ENCODE measurements at regions not wholly inside any gene's neighbourhood (a gene's known extent, or its start where the extent isn't known, plus 50 kb on each side); places are given as distances from the start of the nearest gene placed in this dataset.

DNA sequence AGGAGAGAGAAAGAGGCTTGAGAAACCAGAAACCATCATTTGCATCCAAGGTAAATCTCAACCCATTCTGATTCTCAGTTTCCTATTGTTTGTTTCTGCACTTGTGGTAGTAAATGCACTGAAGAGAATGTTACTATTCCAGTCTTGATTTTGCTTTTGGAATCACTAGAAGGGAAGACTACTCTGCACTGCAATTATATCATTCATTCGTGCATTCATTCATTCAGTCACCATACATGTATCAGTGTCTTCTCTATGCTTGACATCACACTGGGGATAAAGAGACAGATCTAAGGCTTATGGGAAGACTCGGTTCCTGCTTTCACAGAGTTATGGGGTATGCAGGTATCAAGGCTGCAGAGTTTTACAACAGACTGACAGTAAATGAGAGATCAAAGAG lies 90.3 kb upstream of the EGLN3 start:
- Histone ChIP-seq H3K9ac (ENCODE audit: low read depth, low read length) (no peak overlapping the region), H3K4me2 (ENCODE audit: low read length) (no peak overlapping the region), H3K36me3 (ENCODE audit: insufficient read depth, low read length) (no peaks in the 10 kb centered on the region), H3K4me3 (ENCODE audit: low read length) (no peak overlapping the region), H3K9me3 (replicated peaks; ENCODE audit: low read length) (no peaks in the 10 kb centered on the region), H3K4me1 (ENCODE audit: control insufficient read depth, insufficient read depth, low read length) (no peaks in the 10 kb centered on the region), H3K27me3 (ENCODE audit: control insufficient read depth, insufficient read depth, low read length) (peaks cover 7% of the 10 kb centered on the region)

- Histone ChIP-seq H3K27me3 (ENCODE audit: control insufficient read depth, insufficient read depth, low read length) (peaks cover 7% of the 10 kb centered on the region), H3K4me1 (ENCODE audit: control insufficient read depth, insufficient read depth, low read length) (no peaks in the 10 kb centered on the region), H3K36me3 (ENCODE audit: insufficient read depth, low read length) (no peaks in the 10 kb centered on the region), H3K9me3 (replicated peaks; ENCODE audit: low read length) (no peaks in the 10 kb centered on the region), H3K4me3 (ENCODE audit: low read length) (no peak overlapping the region), H3K4me2 (ENCODE audit: low read length) (no peak overlapping the region), H3K9ac (ENCODE audit: low read depth, low read length) (no peak overlapping the region)
Measured at GRCh38 chr14:34040766-34041165, 89.9 kb upstream of the EGLN3 start.

- H3K9ac ChIP-seq (ENCODE audit: low read depth, low read length), result no peak overlapping the region
- no peak overlapping the region for H3K4me2 ChIP-seq (ENCODE audit: low read length)
- H3K9me3 ChIP-seq (replicated peaks; ENCODE audit: low read length), result no peaks in the 10 kb centered on the region
- H3K4me1 ChIP-seq (ENCODE audit: control insufficient read depth, insufficient read depth, low read length), result no peaks in the 10 kb centered on the region
- no peaks in the 10 kb centered on the region for H3K36me3 ChIP-seq (ENCODE audit: insufficient read depth, low read length)
- peaks cover 7% of the 10 kb centered on the region for H3K27me3 ChIP-seq (ENCODE audit: control insufficient read depth, insufficient read depth, low read length)
- H3K4me3 ChIP-seq (ENCODE audit: low read length), result no peak overlapping the region
Measured at GRCh38 chr14:34039428-34040047, 88.7 kb upstream of the EGLN3 start.

DNA sequence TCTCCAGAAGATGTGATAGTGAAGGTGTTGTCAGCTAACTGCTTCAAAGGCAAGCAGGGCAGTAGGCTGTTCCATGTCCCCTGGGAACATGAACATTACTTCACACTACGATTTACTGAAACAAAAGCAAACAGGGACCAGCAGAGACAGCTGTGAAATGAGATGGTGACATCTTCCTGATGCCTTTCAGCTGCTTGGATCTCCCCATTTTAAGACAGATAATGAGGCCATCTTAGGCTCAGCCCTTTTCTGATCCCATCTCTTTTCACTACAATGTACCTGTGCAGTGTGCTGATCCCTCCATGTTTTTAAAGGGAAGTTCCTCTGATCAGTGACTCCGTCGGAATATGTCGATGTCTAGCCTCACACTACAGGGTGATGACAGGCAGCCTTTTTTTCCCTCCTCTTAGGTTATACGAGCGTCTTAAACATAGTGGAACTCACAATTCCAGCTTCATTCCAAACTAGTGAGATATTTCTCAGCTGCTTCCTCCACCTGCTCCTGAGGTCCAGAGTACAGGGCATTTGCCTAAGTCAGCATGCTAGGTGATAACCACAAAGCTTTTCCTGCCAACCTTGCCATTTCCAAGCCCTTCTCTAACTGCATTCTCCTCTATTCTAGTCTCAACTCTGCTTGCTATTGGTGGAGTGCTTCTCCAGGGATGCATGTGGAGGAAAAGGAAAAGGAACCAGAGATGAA lies 87.6 kb upstream of the EGLN3 start:
- H3K36me3 ChIP-seq (ENCODE audit: insufficient read depth, low read length), result no peaks in the 10 kb centered on the region
- no peak overlapping the region for H3K4me2 ChIP-seq (ENCODE audit: low read length)
- H3K9me3 ChIP-seq (replicated peaks; ENCODE audit: low read length), result no peaks in the 10 kb centered on the region
- no peak overlapping the region for H3K4me3 ChIP-seq (ENCODE audit: low read length)
- H3K27me3 ChIP-seq (ENCODE audit: control insufficient read depth, insufficient read depth, low read length), result peaks cover 4% of the 10 kb centered on the region
- no peaks in the 10 kb centered on the region for H3K4me1 ChIP-seq (ENCODE audit: control insufficient read depth, insufficient read depth, low read length)
- H3K9ac ChIP-seq (ENCODE audit: low read depth, low read length), result no peak overlapping the region

- no peak overlapping the region for H3K9ac ChIP-seq (ENCODE audit: low read depth, low read length)
- H3K9me3 ChIP-seq (replicated peaks; ENCODE audit: low read length), result no peaks in the 10 kb centered on the region
- no peaks in the 10 kb centered on the region for H3K4me1 ChIP-seq (ENCODE audit: control insufficient read depth, insufficient read depth, low read length)
- H3K4me3 ChIP-seq (ENCODE audit: low read length), result no peak overlapping the region
- no peak overlapping the region for H3K4me2 ChIP-seq (ENCODE audit: low read length)
- H3K27me3 ChIP-seq (ENCODE audit: control insufficient read depth, insufficient read depth, low read length), result peaks cover 5% of the 10 kb centered on the region
- no peaks in the 10 kb centered on the region for H3K36me3 ChIP-seq (ENCODE audit: insufficient read depth, low read length)
Measured at GRCh38 chr14:34036319-34036766, 85.5 kb upstream of the EGLN3 start.

- Histone ChIP-seq H3K9me3 (replicated peaks; ENCODE audit: low read length) (no peaks in the 10 kb centered on the region), H3K9ac (ENCODE audit: low read depth, low read length) (no peak overlapping the region), H3K27me3 (ENCODE audit: control insufficient read depth, insufficient read depth, low read length) (peaks cover 8% of the 10 kb centered on the region), H3K4me2 (ENCODE audit: low read length) (no peak overlapping the region), H3K4me3 (ENCODE audit: low read length) (no peak overlapping the region), H3K36me3 (ENCODE audit: insufficient read depth, low read length) (no peaks in the 10 kb centered on the region), H3K4me1 (ENCODE audit: control insufficient read depth, insufficient read depth, low read length) (peaks cover 2% of the 10 kb centered on the region)
Measured at GRCh38 chr14:34035934-34036250, 85.0 kb upstream of the EGLN3 start.

- H3K4me2 ChIP-seq (ENCODE audit: low read length), result no peak overlapping the region
- H3K9ac ChIP-seq (ENCODE audit: low read depth, low read length), result no peak overlapping the region
Measured at GRCh38 chr14:34035177-34035933, 84.5 kb upstream of the EGLN3 start.

DNA sequence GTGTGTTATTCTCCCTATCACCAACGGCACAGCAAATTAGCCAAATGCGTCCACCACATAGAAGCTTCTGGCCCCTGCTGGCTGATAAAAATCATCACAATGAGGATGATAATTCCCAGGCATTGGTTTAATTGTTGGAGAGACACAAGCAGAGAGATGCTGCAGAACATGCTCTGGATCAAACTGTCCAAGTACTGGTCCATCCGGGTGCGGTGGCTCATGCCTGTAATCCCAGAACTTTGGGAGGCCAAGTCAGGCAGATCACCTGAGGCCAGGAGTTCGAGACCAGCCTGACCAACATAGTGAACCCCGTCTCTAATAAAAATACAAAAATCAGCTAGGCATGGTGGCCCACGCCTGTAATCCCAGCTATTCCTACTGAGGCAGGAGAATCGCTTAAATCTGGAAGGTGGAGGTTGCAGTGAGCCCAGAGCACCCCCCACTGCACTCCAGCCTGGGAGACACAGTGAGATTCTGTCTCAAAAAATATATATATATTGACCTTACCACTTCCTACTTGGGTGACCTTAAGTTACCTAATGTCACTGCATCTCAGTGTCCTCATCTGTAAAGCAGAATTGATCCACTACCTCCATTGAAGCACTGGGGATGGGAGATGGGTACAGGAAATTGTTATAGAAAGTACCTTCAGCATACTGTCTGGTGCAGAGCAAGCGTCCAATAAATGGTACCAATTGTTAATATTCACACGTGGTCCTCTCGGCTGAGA lies 83.7 kb upstream of the EGLN3 start:
- no peaks in the 10 kb centered on the region for H3K36me3 ChIP-seq (ENCODE audit: insufficient read depth, low read length)
- no peak overlapping the region for H3K9ac ChIP-seq (ENCODE audit: low read depth, low read length)
- H3K4me2 ChIP-seq (ENCODE audit: low read length), result no peak overlapping the region
- H3K27me3 ChIP-seq (ENCODE audit: control insufficient read depth, insufficient read depth, low read length), result peaks cover 15% of the 10 kb centered on the region
- peaks cover 2% of the 10 kb centered on the region for H3K4me1 ChIP-seq (ENCODE audit: control insufficient read depth, insufficient read depth, low read length)
- H3K9me3 ChIP-seq (replicated peaks; ENCODE audit: low read length), result no peaks in the 10 kb centered on the region
- H3K4me3 ChIP-seq (ENCODE audit: low read length), result no peak overlapping the region

More at GRCh38 chr14:34035177-34035933, 84.5 kb upstream of the EGLN3 start:
- peaks cover 2% of the 10 kb centered on the region for H3K4me1 ChIP-seq (ENCODE audit: control insufficient read depth, insufficient read depth, low read length)
- no peaks in the 10 kb centered on the region for H3K9me3 ChIP-seq (replicated peaks; ENCODE audit: low read length)
- H3K4me3 ChIP-seq (ENCODE audit: low read length), result no peak overlapping the region
- H3K27me3 ChIP-seq (ENCODE audit: control insufficient read depth, insufficient read depth, low read length), result peaks cover 8% of the 10 kb centered on the region
- H3K36me3 ChIP-seq (ENCODE audit: insufficient read depth, low read length), result no peaks in the 10 kb centered on the region

- H3K4me2 ChIP-seq (ENCODE audit: low read length), result no peak overlapping the region
- no peaks in the 10 kb centered on the region for H3K36me3 ChIP-seq (ENCODE audit: insufficient read depth, low read length)
- H3K9ac ChIP-seq (ENCODE audit: low read depth, low read length), result no peak overlapping the region
- H3K4me1 ChIP-seq (ENCODE audit: control insufficient read depth, insufficient read depth, low read length), result peaks cover 2% of the 10 kb centered on the region
- no peak overlapping the region for H3K4me3 ChIP-seq (ENCODE audit: low read length)
- peaks cover 30% of the 10 kb centered on the region for H3K27me3 ChIP-seq (ENCODE audit: control insufficient read depth, insufficient read depth, low read length)
- H3K9me3 ChIP-seq (replicated peaks; ENCODE audit: low read length), result no peaks in the 10 kb centered on the region
Measured at GRCh38 chr14:34032720-34033119, 81.8 kb upstream of the EGLN3 start.

DNA sequence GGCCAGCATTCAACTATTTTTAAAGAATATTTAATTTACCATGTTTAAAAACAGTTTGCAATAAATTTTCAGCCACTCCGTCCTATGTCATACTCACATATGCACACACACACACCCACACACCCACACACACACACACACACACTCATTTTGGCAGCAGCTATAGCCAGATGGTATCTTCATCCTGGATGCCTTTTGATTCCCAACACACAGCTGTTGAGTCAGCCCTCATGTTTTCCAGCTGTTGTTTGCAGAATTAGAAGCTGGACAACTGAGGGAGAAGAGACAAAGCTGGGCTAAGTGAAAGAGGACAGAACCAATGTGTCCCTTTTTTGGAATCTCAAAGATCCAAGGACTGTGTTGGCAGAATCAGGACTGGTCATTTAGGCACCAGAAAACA lies 80.0 kb upstream of the EGLN3 start:
- no peak overlapping the region for H3K4me3 ChIP-seq (ENCODE audit: low read length)
- no peak overlapping the region for H3K4me2 ChIP-seq (ENCODE audit: low read length)
- H3K27me3 ChIP-seq (ENCODE audit: control insufficient read depth, insufficient read depth, low read length), result peaks cover 31% of the 10 kb centered on the region
- H3K36me3 ChIP-seq (ENCODE audit: insufficient read depth, low read length), result no peaks in the 10 kb centered on the region
- H3K4me1 ChIP-seq (ENCODE audit: control insufficient read depth, insufficient read depth, low read length), result peaks cover 2% of the 10 kb centered on the region
- H3K9me3 ChIP-seq (replicated peaks; ENCODE audit: low read length), result no peaks in the 10 kb centered on the region
- H3K9ac ChIP-seq (ENCODE audit: low read depth, low read length), result no peak overlapping the region

DNA sequence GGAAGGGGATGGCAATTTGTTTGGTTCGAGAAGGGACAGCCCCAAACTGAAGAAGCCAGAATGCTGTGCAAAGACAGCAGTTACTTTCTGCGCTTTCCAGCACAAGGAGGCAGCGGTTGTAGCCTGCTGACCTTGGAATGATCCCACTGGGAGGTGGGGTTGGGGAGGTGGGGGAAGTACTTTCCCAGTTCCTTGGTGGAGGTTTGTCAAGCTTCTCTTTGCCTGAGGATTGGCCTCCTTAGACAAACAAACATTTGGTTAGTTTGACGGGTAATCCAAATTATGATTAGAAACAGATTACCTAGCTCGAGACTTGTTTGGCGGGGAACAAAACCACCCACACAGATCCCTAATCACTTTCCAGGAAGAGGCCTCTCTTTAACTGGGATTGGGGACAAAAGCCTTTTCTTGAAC lies 79.1 kb upstream of the EGLN3 start:
- Histone ChIP-seq H3K9ac (ENCODE audit: low read depth, low read length) (no peak overlapping the region), H3K27me3 (ENCODE audit: control insufficient read depth, insufficient read depth, low read length) (peaks cover 31% of the 10 kb centered on the region), H3K4me3 (ENCODE audit: low read length) (no peak overlapping the region), H3K9me3 (replicated peaks; ENCODE audit: low read length) (no peaks in the 10 kb centered on the region), H3K36me3 (ENCODE audit: insufficient read depth, low read length) (no peaks in the 10 kb centered on the region), H3K4me2 (ENCODE audit: low read length) (no peak overlapping the region), H3K4me1 (ENCODE audit: control insufficient read depth, insufficient read depth, low read length) (peaks cover 2% of the 10 kb centered on the region)
